Ishikawa (cell line): ENCODE measurements at regions not wholly inside any gene's neighbourhood (a gene's known extent, or its start where the extent isn't known, plus 50 kb on each side); places are given as distances from the start of the nearest gene placed in this dataset.

Experiments
- CEBPB ChIP-seq: IDR thresholded peaks from 2 replicates; pipeline ENCODE4 v1.6.1; 2012
- EP300 ChIP-seq: IDR thresholded peaks from 2 replicates; pipeline ENCODE4 v1.6.1; 2012; ENCODE audit warnings: borderline replicate concordance
- MAX ChIP-seq: IDR thresholded peaks from 2 replicates; pipeline ENCODE4 v1.6.1; 2012
- REST ChIP-seq: IDR thresholded peaks from 2 replicates; pipeline ENCODE4 v1.6.1; 2012; ENCODE audit warnings: low read depth, mild to moderate bottlenecking
- TAF1 ChIP-seq: IDR thresholded peaks from 2 replicates; pipeline ENCODE4 v1.6.1; 2012; ENCODE audit warnings: low read depth, mild to moderate bottlenecking
- TEAD4 ChIP-seq: IDR thresholded peaks from 2 replicates; pipeline ENCODE4 v1.6.1; 2012
- USF1 ChIP-seq: IDR thresholded peaks from 2 replicates; pipeline ENCODE4 v1.6.1; 2012
- YY1 ChIP-seq: IDR thresholded peaks from 2 replicates; pipeline ENCODE4 v1.6.1; 2012; ENCODE audit warnings: low read depth

GRCh38 chr5:24767086-24767485 lies 122.3 kb upstream of the CDH10 start:
- TF ChIP-seq MAX (no peak), REST (no peak), TAF1 (no peak), CEBPB (no peak), EP300 (no peak), TEAD4 (no peak), YY1 (no peak), USF1 (no peak)
